ENCODE measurements at regions not wholly inside any gene's neighbourhood (a gene's known extent, or its start where the extent isn't known, plus 50 kb on each side); places are given as distances from the start of the nearest gene placed in this dataset.

GRCh38 chr18:47543080-47543479, 291.6 kb upstream of the SKOR2 start:
- TF ChIP-seq, protein P1, sequence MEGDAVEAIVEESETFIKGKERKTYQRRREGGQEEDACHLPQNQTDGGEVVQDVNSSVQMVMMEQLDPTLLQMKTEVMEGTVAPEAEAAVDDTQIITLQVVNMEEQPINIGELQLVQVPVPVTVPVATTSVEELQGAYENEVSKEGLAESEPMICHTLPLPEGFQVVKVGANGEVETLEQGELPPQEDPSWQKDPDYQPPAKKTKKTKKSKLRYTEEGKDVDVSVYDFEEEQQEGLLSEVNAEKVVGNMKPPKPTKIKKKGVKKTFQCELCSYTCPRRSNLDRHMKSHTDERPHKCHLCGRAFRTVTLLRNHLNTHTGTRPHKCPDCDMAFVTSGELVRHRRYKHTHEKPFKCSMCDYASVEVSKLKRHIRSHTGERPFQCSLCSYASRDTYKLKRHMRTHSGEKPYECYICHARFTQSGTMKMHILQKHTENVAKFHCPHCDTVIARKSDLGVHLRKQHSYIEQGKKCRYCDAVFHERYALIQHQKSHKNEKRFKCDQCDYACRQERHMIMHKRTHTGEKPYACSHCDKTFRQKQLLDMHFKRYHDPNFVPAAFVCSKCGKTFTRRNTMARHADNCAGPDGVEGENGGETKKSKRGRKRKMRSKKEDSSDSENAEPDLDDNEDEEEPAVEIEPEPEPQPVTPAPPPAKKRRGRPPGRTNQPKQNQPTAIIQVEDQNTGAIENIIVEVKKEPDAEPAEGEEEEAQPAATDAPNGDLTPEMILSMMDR (IDR thresholded peaks at IDR 0.05; ENCODE audit: insufficient read depth, low read length, poor library complexity, severe bottlenecking), result no peak
- TF ChIP-seq EZH2phosphoT487 (conservative IDR thresholded peaks at IDR 0.05; ENCODE audit: low read length), result no peak
